ENCODE measurements at regions not wholly inside any gene's neighbourhood (a gene's known extent, or its start where the extent isn't known, plus 50 kb on each side); places are given as distances from the start of the nearest gene placed in this dataset.

DNA sequence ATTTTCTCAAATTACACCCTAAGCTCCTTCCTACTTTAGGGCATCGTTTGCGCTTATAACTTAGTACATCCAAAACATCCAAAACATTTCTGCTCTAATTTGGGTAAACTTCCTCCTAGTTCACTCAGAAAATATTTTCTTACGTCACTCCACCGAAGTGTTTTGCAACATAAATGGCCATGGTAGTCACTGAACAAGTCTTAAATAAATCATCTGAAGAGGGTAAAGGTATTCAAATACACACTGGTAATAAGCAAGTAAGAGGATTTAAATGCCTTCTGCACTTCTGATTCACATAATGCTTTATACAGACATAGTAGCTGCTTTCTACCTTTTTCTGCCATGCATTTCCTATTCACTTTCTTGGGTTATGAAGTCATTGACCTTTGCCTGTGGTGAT lies 991.9 kb downstream of the NLGN4X start:
- TF ChIP-seq, protein P1, sequence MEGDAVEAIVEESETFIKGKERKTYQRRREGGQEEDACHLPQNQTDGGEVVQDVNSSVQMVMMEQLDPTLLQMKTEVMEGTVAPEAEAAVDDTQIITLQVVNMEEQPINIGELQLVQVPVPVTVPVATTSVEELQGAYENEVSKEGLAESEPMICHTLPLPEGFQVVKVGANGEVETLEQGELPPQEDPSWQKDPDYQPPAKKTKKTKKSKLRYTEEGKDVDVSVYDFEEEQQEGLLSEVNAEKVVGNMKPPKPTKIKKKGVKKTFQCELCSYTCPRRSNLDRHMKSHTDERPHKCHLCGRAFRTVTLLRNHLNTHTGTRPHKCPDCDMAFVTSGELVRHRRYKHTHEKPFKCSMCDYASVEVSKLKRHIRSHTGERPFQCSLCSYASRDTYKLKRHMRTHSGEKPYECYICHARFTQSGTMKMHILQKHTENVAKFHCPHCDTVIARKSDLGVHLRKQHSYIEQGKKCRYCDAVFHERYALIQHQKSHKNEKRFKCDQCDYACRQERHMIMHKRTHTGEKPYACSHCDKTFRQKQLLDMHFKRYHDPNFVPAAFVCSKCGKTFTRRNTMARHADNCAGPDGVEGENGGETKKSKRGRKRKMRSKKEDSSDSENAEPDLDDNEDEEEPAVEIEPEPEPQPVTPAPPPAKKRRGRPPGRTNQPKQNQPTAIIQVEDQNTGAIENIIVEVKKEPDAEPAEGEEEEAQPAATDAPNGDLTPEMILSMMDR (IDR thresholded peaks at IDR 0.05) = no peak
- no peak for TF ChIP-seq POLR2A (IDR thresholded peaks at IDR 0.05)
